GM18870 (cell line): ENCODE measurements at regions not wholly inside any gene's neighbourhood (a gene's known extent, or its start where the extent isn't known, plus 50 kb on each side); places are given as distances from the start of the nearest gene placed in this dataset.
"Not testable (repeated sequence)": the region's sequence is repeated elsewhere in the genome, so short reads cannot be mapped to it uniquely, and the experiment has no call there.

Experiments
- ATAC-seq: cut with Tn5 transposase; IDR thresholded peaks from one replicate; pipeline ENCODE4 v1.9.1; 2021; ENCODE audit warnings: moderate library complexity; ENCODE audit not compliant: unreplicated experiment

GRCh38 chr9:10818206-10818605 lies 205.4 kb upstream of the PTPRD start:
- no peak for ATAC-seq

- ATAC-seq, result no peak
Measured at GRCh38 chr9:10835791-10836463, 223.1 kb upstream of the PTPRD start.

GRCh38 chr9:10843151-10843550 lies 230.3 kb upstream of the PTPRD start:
- ATAC-seq, result no peak

GRCh38 chr9:10855847-10856246 lies 243.0 kb upstream of the PTPRD start:
- no peak for ATAC-seq

GRCh38 chr9:10858817-10859216 lies 246.0 kb upstream of the PTPRD start:
- ATAC-seq, result no peak

GRCh38 chr9:10863476-10863875 lies 250.7 kb upstream of the PTPRD start:
- no peak for ATAC-seq

- no peak for ATAC-seq
Measured at GRCh38 chr9:10867194-10867593, 254.4 kb upstream of the PTPRD start.

GRCh38 chr9:10869687-10870086 lies 256.9 kb upstream of the PTPRD start:
- no peak for ATAC-seq

- no peak for ATAC-seq
Measured at GRCh38 chr9:10873999-10874398, 261.2 kb upstream of the PTPRD start.

GRCh38 chr9:10875752-10876151 lies 262.9 kb upstream of the PTPRD start:
- no peak for ATAC-seq

- ATAC-seq, result no peak
Measured at GRCh38 chr9:10876333-10876732, 263.5 kb upstream of the PTPRD start.

GRCh38 chr9:10890266-10890665 lies 277.5 kb upstream of the PTPRD start:
- not testable (repeated sequence) for ATAC-seq

- ATAC-seq, result no peak
Measured at GRCh38 chr9:10899509-10899908, 286.7 kb upstream of the PTPRD start.

- no peak for ATAC-seq
Measured at GRCh38 chr9:10903969-10904368, 291.2 kb upstream of the PTPRD start.

GRCh38 chr9:10910779-10911178 lies 298.0 kb upstream of the PTPRD start:
- ATAC-seq, result no peak

GRCh38 chr9:10911373-10911772 lies 298.6 kb upstream of the PTPRD start:
- no peak for ATAC-seq

GRCh38 chr9:10917001-10917400 lies 304.2 kb upstream of the PTPRD start:
- no peak for ATAC-seq

- ATAC-seq, result no peak
Measured at GRCh38 chr9:10921671-10922070, 308.9 kb upstream of the PTPRD start.

- ATAC-seq, result no peak
Measured at GRCh38 chr9:10925896-10926295, 313.1 kb upstream of the PTPRD start.

GRCh38 chr9:10928372-10928771 lies 315.6 kb upstream of the PTPRD start:
- ATAC-seq, result no peak

GRCh38 chr9:10930081-10930480 lies 317.3 kb upstream of the PTPRD start:
- ATAC-seq, result no peak

- no peak for ATAC-seq
Measured at GRCh38 chr9:10946676-10947410, 334.0 kb upstream of the PTPRD start.

- ATAC-seq, result no peak
Measured at GRCh38 chr9:10957878-10958277, 345.1 kb upstream of the PTPRD start.
